ENCODE measurements at regions not wholly inside any gene's neighbourhood (a gene's known extent, or its start where the extent isn't known, plus 50 kb on each side); places are given as distances from the start of the nearest gene placed in this dataset.

DNA sequence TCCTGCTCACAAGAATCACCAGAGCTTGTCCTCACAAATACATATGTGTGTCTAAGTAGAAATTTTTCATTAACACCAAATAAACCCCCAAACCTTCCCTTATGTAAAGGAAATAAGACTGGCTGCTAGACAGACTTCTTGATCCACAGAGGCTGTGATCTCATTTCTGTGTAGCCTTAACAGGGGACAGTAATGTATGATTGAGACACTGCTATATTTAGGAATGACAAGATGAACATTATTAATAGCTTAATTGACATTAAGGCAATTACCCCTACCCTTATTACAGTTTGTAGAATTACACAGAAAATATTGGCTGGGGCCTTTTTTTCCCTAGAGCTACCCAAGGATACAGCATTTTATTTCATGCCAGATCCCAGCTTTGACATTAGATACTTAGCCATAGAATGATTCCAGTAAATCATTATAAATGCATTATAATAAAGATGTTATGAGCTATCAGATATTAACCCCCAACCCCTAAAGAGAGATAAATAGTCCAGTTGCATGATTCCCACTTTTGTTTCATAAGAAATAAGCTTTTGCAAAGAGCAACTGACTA, 392.1 kb upstream of the HNRNPA3 start:
- no peaks in the 10 kb centered on the region for H3K36me3 ChIP-seq (ENCODE audit: control insufficient read depth, insufficient read depth, low read length)
- TF ChIP-seq, protein P1, sequence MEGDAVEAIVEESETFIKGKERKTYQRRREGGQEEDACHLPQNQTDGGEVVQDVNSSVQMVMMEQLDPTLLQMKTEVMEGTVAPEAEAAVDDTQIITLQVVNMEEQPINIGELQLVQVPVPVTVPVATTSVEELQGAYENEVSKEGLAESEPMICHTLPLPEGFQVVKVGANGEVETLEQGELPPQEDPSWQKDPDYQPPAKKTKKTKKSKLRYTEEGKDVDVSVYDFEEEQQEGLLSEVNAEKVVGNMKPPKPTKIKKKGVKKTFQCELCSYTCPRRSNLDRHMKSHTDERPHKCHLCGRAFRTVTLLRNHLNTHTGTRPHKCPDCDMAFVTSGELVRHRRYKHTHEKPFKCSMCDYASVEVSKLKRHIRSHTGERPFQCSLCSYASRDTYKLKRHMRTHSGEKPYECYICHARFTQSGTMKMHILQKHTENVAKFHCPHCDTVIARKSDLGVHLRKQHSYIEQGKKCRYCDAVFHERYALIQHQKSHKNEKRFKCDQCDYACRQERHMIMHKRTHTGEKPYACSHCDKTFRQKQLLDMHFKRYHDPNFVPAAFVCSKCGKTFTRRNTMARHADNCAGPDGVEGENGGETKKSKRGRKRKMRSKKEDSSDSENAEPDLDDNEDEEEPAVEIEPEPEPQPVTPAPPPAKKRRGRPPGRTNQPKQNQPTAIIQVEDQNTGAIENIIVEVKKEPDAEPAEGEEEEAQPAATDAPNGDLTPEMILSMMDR (IDR thresholded peaks at IDR 0.05; ENCODE audit: insufficient read depth, low read length, poor library complexity, severe bottlenecking), result no peak
- H3K27me3 ChIP-seq (replicated peaks; ENCODE audit: control insufficient read depth, insufficient read depth, low read length), result no peaks in the 10 kb centered on the region; the same call in 1 of the 2 replicates
- H3K4me3 ChIP-seq (replicated peaks; ENCODE audit: low read depth, low read length), result no peak overlapping the region
- no peak for DNase-seq (ENCODE audit: extremely low read depth, insufficient read length)

DNA sequence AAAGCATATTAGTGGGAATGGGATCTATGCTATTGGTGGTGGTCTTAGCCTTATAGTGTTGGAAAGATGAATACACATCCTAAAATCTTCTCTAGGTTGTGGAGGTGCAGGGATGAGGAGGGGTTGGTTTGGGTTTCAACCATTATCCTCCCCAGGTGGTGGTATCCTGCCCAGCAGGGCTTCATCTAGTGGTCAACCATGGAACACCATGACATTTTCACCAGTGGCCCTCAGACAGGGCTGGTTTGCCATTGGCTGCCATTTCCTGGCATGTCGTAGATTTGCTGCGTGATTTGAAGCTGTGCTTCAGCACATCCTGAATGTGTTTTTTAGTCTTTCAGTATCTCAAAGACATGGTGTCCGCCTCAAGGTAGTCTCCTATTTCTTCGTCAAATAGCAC, 391.2 kb upstream of the HNRNPA3 start:
- TF ChIP-seq, protein P1 (IDR thresholded peaks at IDR 0.05; ENCODE audit: insufficient read depth, low read length, poor library complexity, severe bottlenecking), result peak; percentile 30
- Histone ChIP-seq H3K36me3 (ENCODE audit: control insufficient read depth, insufficient read depth, low read length) (no peaks in the 10 kb centered on the region), H3K4me3 (replicated peaks; ENCODE audit: low read depth, low read length) (no peak overlapping the region), H3K27me3 (replicated peaks; ENCODE audit: control insufficient read depth, insufficient read depth, low read length) (no peaks in the 10 kb centered on the region; the same call in 1 of the 2 replicates)
- no peak for DNase-seq (ENCODE audit: extremely low read depth, insufficient read length)

DNA sequence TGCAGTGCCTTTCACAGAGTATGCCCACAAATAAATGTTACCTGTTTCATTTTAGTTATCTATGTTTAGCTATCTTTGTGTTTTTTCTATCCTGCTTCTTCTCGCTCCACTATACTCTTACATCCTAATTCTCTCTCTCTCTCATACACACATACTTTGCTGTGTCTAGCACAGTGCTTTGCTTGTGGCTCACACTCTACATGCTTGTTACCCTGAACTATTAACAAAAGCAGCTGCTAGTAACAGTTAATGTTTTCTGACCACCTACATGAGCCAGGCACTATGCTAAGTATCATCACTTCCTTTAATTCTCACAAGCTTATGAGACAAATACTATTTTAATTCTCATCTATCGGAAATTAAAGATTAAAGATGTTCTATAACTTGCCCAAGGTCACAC, 390.5 kb upstream of the HNRNPA3 start:
- Histone ChIP-seq H3K36me3 (ENCODE audit: control insufficient read depth, insufficient read depth, low read length) (no peaks in the 10 kb centered on the region), H3K27me3 (replicated peaks; ENCODE audit: control insufficient read depth, insufficient read depth, low read length) (no peaks in the 10 kb centered on the region; the same call in 1 of the 2 replicates), H3K4me3 (replicated peaks; ENCODE audit: low read depth, low read length) (no peak overlapping the region)
- TF ChIP-seq, protein P1 (IDR thresholded peaks at IDR 0.05; ENCODE audit: insufficient read depth, low read length, poor library complexity, severe bottlenecking), result no peak
- DNase-seq (ENCODE audit: extremely low read depth, insufficient read length), result no peak

DNA sequence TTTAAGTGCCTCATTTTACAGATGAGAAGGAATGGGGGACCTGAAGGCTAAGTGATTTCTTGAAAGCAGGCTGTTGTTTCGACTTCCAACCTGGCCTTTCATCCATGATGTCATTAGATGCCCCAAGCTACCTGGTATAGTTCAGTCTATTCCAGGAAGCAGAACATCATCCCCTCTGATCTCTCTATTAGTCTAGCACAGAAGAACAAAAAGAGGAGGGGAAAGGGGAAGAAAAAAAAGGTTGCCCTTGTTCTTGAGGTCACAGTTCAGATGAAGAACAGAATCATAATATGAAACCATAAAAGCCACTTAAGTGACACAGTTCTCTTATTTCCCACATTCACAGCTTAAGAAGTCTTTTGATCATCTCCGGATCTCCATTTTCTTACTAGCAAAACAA, 386.2 kb upstream of the HNRNPA3 start:
- Histone ChIP-seq H3K27me3 (replicated peaks; ENCODE audit: control insufficient read depth, insufficient read depth, low read length) (no peaks in the 10 kb centered on the region; the same call in 1 of the 2 replicates), H3K4me3 (replicated peaks; ENCODE audit: low read depth, low read length) (no peak overlapping the region), H3K36me3 (ENCODE audit: control insufficient read depth, insufficient read depth, low read length) (no peaks in the 10 kb centered on the region)
- no peak for DNase-seq (ENCODE audit: extremely low read depth, insufficient read length)
- TF ChIP-seq, protein P1 (IDR thresholded peaks at IDR 0.05; ENCODE audit: insufficient read depth, low read length, poor library complexity, severe bottlenecking), result no peak

DNA sequence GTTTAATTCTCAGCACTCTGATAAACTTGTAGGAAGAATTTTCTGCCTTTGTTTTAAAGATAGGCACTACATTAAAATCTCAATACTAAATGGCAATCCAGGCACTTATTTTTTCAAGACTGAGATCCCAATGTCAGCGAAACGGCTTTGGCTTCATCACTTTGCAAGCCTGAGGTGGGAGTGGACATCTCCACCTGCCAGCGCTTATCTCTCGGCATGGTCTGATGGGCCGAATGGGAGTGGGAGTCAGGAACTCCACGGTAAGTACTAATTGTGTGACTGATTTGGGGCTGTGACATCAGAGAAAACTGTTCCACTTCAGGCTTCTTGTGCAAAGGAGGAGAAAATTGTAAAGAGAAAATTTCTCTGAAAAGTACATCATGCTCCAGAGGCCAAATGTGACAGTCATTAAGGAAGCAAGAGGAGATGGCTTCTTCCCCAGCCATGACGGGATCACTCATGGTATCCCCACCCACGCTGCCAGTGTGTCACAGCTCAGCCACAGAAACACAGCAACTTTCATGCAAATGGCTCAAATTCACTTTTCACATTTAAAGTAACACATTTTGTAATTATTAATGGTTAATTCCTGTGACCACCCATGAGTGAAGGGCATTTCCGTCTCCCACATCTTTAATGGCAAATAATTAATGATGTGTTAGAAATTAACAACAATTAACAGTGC, 385.5 kb upstream of the HNRNPA3 start:
- TF ChIP-seq, protein P1 (IDR thresholded peaks at IDR 0.05; ENCODE audit: insufficient read depth, low read length, poor library complexity, severe bottlenecking), result no peak
- Histone ChIP-seq H3K27me3 (replicated peaks; ENCODE audit: control insufficient read depth, insufficient read depth, low read length) (no peaks in the 10 kb centered on the region; the same call in 1 of the 2 replicates), H3K36me3 (ENCODE audit: control insufficient read depth, insufficient read depth, low read length) (no peaks in the 10 kb centered on the region), H3K4me3 (replicated peaks; ENCODE audit: low read depth, low read length) (no peak overlapping the region)
- no peak for DNase-seq (ENCODE audit: extremely low read depth, insufficient read length)

Data from GM06990 (cell line).